Loucy (cell line): ENCODE measurements at regions not wholly inside any gene's neighbourhood (a gene's known extent, or its start where the extent isn't known, plus 50 kb on each side); places are given as distances from the start of the nearest gene placed in this dataset.

Experiments
- EZH2phosphoT487 ChIP-seq: fragments of 200-600 bp; IDR thresholded peaks from 2 replicates; pipeline ENCODE4 v1.6.1; 2018; ENCODE audit warnings: antibody characterized with exemption, mild to moderate bottlenecking, moderate library complexity, borderline replicate concordance
- TF ChIP-seq, protein P1 (sequence below): fragments of 200-600 bp; sonication (generic); conservative IDR thresholded peaks from 2 replicates; pipeline ENCODE4 v1.5.1; 2014; ENCODE audit warnings: mild to moderate bottlenecking, antibody characterized with exemption, low read length

DNA sequence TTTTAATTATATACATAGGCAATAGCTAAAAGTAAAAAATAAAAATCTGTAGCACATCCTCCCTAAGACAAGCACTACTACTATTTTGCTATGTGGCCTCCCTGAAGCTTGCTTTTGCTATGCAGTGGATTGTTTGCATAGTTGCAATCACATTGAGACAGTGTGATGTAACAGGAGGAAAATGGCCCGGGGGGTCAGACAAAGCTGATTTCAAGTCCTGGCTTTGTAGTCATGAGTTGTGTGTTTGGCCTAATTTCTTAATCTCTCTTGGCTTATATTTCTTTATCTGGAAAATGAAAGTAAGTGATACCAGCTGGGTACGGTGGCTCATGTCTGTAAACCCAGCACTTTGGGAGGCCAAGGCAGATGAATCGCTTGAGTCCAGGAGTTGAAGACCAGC lies 166.6 kb downstream of the LHFPL1 start:
- TF ChIP-seq, protein P1, sequence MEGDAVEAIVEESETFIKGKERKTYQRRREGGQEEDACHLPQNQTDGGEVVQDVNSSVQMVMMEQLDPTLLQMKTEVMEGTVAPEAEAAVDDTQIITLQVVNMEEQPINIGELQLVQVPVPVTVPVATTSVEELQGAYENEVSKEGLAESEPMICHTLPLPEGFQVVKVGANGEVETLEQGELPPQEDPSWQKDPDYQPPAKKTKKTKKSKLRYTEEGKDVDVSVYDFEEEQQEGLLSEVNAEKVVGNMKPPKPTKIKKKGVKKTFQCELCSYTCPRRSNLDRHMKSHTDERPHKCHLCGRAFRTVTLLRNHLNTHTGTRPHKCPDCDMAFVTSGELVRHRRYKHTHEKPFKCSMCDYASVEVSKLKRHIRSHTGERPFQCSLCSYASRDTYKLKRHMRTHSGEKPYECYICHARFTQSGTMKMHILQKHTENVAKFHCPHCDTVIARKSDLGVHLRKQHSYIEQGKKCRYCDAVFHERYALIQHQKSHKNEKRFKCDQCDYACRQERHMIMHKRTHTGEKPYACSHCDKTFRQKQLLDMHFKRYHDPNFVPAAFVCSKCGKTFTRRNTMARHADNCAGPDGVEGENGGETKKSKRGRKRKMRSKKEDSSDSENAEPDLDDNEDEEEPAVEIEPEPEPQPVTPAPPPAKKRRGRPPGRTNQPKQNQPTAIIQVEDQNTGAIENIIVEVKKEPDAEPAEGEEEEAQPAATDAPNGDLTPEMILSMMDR = no peak
- no peak for TF ChIP-seq EZH2phosphoT487
